ENCODE measurements at regions not wholly inside any gene's neighbourhood (a gene's known extent, or its start where the extent isn't known, plus 50 kb on each side); places are given as distances from the start of the nearest gene placed in this dataset.
"Not testable (repeated sequence)": the region's sequence is repeated elsewhere in the genome, so short reads cannot be mapped to it uniquely, and the experiment has no call there.

DNA sequence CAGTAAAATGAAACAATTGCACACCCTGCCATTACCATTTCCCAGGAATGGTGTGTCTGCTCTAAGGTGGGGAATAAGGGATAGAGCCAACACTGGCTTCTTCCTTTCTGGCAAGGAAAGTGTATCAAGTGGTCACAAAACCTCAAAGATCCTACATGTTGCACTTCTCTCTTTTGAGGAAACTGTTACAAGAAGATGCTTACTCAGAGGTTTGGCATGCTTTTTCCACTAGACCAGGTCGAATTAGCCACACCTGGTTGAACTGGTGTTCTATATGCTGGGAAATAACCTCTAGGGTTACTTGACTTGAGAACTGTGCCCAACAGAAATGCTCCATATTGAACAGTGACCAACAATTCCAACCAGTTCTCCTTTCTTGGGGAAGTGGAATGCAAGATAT is 102.9 kb downstream of the LRRN1 start:
- H3K27me3 ChIP-seq (ENCODE audit: control insufficient read depth, insufficient read depth, low read length): no peaks in the 10 kb centered on the region
- no peak for DNase-seq

DNA sequence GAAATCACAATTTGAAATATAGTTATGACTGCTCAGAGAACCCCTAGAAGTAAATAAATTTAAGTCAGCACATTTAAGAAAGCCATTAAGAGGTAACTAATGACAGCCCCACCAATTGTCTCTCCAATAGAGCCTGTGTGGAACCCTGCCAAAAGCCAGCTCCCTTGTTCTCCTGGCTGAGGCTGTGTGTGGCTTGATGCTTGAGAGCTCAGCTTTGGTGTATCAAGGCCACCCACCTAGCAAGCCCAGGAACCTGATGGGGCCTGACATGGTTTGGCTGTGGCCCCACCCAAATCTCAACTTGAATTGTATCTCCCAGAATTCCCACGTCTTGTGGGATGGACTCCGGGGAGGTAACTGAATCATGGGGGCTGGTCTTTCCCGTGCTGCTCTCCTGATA is 106.9 kb downstream of the LRRN1 start:
- no peak overlapping the region for H3K4me3 ChIP-seq (ENCODE audit: insufficient read depth, low read depth, low read length)
- H3K36me3 ChIP-seq (replicated peaks; ENCODE audit: control insufficient read depth, insufficient read depth, low read length): no peaks in the 10 kb centered on the region
- H3K27me3 ChIP-seq (ENCODE audit: control insufficient read depth, insufficient read depth, low read length): no peaks in the 10 kb centered on the region
- no peak for DNase-seq

More for the DNA sequence above, 102.9 kb downstream of the LRRN1 start:
- Histone ChIP-seq H3K4me3 (ENCODE audit: insufficient read depth, low read depth, low read length) (no peak overlapping the region), H3K36me3 (replicated peaks; ENCODE audit: control insufficient read depth, insufficient read depth, low read length) (no peaks in the 10 kb centered on the region)

DNA sequence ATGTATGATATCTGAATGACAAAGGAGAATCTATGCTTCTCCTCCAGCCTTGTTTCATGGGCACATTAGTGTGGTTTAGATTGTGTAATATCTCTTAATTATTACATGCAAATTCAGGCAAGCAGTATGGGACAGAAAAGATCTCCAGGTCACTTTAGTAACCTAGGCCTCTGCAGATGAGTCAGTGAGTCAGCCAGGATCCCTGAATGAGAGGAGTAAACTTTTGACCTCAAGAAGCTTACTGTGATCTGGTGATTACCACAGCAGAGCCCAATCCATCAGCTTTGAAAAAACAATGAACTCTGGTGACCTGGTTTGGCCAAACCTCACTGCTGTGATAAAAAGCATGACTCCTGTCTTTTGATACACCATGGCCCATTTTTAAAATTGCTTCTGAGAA is 107.8 kb downstream of the LRRN1 start:
- Histone ChIP-seq H3K4me3 (ENCODE audit: insufficient read depth, low read depth, low read length) (no peak overlapping the region), H3K27me3 (ENCODE audit: control insufficient read depth, insufficient read depth, low read length) (no peaks in the 10 kb centered on the region)

DNA sequence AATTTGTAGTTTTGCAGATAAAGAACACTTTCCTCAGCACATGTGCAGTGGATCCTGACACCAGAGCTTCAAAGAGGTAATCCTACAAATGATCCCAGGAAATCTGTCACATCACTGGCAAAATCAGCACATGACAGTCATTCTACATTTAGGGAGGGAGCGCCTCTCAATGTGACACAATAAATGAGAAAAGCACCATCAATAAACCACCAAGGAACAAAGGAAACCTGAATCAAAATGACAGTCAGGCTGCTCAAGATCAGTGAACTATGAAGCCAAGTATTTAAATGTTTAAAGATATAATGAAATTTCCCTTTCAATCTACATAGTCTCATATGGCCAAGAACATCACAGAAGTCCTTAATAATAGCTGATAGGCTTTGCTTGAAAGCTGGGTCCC is 119.5 kb downstream of the LRRN1 start:
- Histone ChIP-seq H3K4me3 (ENCODE audit: insufficient read depth, low read depth, low read length) (no peak overlapping the region), H3K27me3 (ENCODE audit: control insufficient read depth, insufficient read depth, low read length) (no peaks in the 10 kb centered on the region), H3K36me3 (replicated peaks; ENCODE audit: control insufficient read depth, insufficient read depth, low read length) (no peaks in the 10 kb centered on the region)
- no peak for DNase-seq

More for the DNA sequence above, 107.8 kb downstream of the LRRN1 start:
- no peaks in the 10 kb centered on the region for H3K36me3 ChIP-seq (replicated peaks; ENCODE audit: control insufficient read depth, insufficient read depth, low read length)
- no peak for DNase-seq

DNA sequence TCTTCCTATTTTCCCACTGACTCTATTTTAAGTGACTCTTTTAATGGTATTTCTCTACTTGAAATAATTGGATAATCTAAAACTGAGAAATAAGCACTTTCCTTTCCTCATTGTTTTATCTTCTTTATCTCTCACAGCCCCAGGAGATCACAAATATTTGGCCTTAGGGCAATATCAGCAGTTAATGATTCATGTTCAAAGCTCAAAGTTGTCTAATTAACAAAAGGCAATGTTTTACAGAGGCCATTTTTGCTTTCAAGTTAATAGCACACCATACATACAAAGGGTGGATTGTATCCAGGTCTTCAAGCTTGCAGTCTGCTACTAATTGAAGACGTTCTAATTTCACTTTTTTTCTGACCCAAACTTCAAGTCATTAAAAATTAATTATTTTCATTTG is 120.1 kb downstream of the LRRN1 start:
- no peak for DNase-seq
- Histone ChIP-seq H3K27me3 (ENCODE audit: control insufficient read depth, insufficient read depth, low read length) (no peaks in the 10 kb centered on the region), H3K36me3 (replicated peaks; ENCODE audit: control insufficient read depth, insufficient read depth, low read length) (no peaks in the 10 kb centered on the region), H3K4me3 (ENCODE audit: insufficient read depth, low read depth, low read length) (no peak overlapping the region)

DNA sequence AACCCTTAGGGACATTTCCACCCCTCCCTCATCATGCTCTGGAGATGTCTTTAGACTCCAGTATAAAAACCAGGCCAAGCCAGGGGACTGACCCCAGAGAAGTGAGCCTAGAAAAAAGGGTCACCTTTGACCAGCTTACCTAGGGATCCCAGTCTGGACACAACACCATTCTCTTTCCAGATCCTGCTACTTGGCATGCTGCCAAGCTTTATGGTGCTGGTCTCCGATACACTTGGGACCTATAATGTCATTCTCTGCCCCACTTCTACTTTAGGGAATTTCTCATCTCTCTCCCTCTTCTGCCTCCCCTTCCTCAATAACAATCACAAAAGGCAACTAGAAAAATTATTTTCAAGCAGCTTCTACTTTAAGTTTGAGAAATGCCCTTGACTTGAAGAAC is 124.4 kb downstream of the LRRN1 start:
- H3K36me3 ChIP-seq (replicated peaks; ENCODE audit: control insufficient read depth, insufficient read depth, low read length): no peaks in the 10 kb centered on the region
- no peak for DNase-seq
- H3K27me3 ChIP-seq (ENCODE audit: control insufficient read depth, insufficient read depth, low read length): no peaks in the 10 kb centered on the region
- no peak overlapping the region for H3K4me3 ChIP-seq (ENCODE audit: insufficient read depth, low read depth, low read length)

DNA sequence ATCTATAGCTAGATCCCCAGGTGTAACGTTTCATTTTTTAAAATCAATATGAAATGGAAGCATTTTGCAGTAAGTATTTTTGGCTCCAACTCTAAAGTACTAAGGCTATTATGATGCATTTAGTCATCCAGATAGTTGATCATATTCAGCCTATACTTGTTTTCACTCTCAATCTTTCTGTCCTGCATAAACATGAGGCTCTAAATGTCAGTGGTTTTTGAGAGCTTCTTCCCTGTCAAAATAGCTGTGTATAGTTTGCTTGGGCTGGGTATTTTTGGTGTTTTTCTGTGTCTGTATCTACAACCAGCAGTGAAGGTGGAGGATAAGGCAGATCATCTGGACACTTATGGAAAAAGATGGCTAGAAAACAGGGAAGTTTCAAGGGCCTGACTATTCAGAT is 128.0 kb downstream of the LRRN1 start:
- DNase-seq: no peak
- no peaks in the 10 kb centered on the region for H3K27me3 ChIP-seq (ENCODE audit: control insufficient read depth, insufficient read depth, low read length)
- no peaks in the 10 kb centered on the region for H3K36me3 ChIP-seq (replicated peaks; ENCODE audit: control insufficient read depth, insufficient read depth, low read length)
- H3K4me3 ChIP-seq (ENCODE audit: insufficient read depth, low read depth, low read length): no peak overlapping the region

DNA sequence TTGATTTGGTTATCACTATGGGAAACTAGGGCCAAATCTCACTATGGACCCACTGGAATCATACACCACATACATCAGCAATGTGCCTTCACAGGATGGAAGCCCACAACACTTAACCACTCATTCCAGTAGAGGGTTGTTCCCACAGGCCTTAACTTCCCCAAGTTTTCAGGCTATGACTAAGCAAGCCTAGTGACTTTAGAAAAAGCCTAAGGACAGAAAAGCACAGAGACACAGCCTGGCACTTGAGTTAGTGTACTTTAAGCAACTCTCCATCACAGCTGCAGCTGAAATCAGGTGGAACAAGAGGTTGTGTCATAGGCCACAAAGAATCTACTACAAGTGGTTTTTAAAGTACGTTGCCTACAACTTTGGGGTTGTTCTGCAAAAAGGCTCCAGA is 128.7 kb downstream of the LRRN1 start:
- Histone ChIP-seq H3K27me3 (ENCODE audit: control insufficient read depth, insufficient read depth, low read length) (no peaks in the 10 kb centered on the region), H3K36me3 (replicated peaks; ENCODE audit: control insufficient read depth, insufficient read depth, low read length) (no peaks in the 10 kb centered on the region), H3K4me3 (ENCODE audit: insufficient read depth, low read depth, low read length) (no peak overlapping the region)
- DNase-seq: no peak

DNA sequence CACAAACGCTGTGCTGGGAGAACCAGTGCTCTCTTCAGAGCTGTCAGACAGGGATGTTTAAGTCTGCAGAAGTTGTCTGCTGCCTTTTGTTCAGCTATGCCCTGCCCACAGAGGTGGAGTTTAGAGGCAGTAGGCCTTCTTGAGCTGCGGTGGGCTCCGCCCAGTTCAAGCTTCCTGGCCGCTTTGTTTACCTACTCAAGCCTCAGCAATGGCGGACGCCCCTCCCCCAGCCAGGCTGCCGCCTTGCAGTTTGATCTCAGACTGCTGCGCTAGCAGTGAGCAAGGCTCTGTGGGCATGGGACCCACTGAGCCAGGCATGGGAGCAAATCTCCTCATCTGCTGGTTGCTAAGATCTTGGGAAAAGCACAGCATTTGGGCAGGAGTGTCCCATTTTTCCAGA is 142.1 kb downstream of the LRRN1 start:
- not testable (repeated sequence) for H3K27me3 ChIP-seq (ENCODE audit: control insufficient read depth, insufficient read depth, low read length); DNase-seq; H3K4me3 ChIP-seq (ENCODE audit: insufficient read depth, low read depth, low read length); H3K36me3 ChIP-seq (replicated peaks; ENCODE audit: control insufficient read depth, insufficient read depth, low read length)

DNA sequence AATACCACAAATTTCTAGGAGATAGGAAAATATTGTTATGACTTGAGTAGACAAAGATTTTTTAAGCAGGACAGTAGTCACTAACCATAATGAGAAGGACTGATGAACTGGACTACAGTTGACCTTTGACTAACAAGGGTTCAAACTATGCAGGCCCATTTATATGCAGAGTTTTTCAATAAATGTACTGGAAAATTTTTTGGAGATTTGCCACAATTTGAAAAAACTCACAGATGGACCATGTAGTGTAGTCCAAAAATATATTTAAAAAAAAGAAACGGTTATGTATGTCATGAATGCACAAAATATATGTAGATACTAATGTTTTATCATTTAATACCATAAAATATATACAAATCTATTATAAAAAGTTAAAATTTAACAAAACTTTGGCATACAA is 151.8 kb downstream of the LRRN1 start:
- DNase-seq: no peak
- Histone ChIP-seq H3K36me3 (replicated peaks; ENCODE audit: control insufficient read depth, insufficient read depth, low read length) (no peaks in the 10 kb centered on the region), H3K4me3 (ENCODE audit: insufficient read depth, low read depth, low read length) (no peak overlapping the region), H3K27me3 (ENCODE audit: control insufficient read depth, insufficient read depth, low read length) (no peaks in the 10 kb centered on the region)

DNA sequence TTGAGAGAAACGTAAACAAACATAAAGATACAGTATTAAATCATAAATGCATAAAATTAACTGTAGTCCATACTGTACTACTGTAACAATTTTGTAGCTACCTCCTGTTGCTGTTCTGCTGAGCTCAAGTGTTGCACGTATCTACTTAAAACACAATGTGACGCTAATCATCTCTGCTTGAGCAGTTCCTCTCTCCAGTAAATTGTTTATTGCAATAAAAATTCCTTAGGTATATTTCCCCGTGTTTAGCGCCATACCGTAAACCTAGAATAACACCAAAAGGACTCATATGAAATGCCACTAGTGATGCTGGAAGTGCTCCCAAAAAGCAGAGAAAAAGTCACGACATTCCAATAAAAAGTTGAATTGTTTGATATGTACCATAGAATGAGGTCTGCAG is 152.3 kb downstream of the LRRN1 start:
- DNase-seq: no peak
- H3K4me3 ChIP-seq (ENCODE audit: insufficient read depth, low read depth, low read length): no peak overlapping the region
- no peaks in the 10 kb centered on the region for H3K27me3 ChIP-seq (ENCODE audit: control insufficient read depth, insufficient read depth, low read length)
- H3K36me3 ChIP-seq (replicated peaks; ENCODE audit: control insufficient read depth, insufficient read depth, low read length): no peaks in the 10 kb centered on the region

DNA sequence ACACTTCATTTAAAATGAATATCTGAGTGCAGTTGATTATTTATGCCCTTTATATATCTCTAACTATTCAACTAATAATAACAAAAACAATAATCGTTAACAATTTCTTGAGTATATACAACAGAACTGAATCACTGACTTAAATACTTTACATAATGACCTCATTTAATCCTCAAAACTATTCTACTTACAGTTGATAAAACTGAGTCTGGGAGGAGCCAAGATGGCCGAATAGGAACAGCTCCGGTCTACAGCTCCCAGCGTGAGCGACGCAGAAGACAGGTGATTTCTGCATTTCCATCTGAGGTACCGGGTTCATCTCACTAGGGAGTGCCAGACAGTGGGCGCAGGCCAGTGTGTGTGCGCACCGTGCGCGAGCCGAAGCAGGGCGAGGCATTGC is 163.6 kb downstream of the LRRN1 start:
- not testable (repeated sequence) for H3K36me3 ChIP-seq (replicated peaks; ENCODE audit: control insufficient read depth, insufficient read depth, low read length); H3K4me3 ChIP-seq (ENCODE audit: insufficient read depth, low read depth, low read length); H3K27me3 ChIP-seq (ENCODE audit: control insufficient read depth, insufficient read depth, low read length); DNase-seq

DNA sequence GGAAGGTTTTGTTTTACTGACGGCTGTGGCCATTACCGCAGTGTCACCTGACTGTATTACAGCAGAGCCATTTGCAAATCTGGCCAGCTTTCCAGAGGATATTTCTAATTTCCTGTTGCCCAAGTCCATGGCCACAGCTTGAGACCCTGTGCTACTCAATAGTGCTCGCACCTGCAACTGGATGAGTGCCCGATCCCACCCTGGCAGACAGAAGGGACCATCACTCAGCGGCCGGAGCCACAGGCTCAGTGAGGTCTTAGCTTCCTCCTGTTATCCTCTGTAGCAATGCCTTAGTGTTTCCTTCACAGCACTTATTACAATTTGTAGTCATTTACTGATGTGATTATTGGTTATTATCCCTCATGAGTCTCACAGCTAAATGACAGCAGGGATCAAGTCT is 184.8 kb downstream of the LRRN1 start:
- H3K4me3 ChIP-seq (ENCODE audit: insufficient read depth, low read depth, low read length): no peak overlapping the region
- no peak for DNase-seq
- H3K36me3 ChIP-seq (replicated peaks; ENCODE audit: control insufficient read depth, insufficient read depth, low read length): no peaks in the 10 kb centered on the region
- no peaks in the 10 kb centered on the region for H3K27me3 ChIP-seq (ENCODE audit: control insufficient read depth, insufficient read depth, low read length)

DNA sequence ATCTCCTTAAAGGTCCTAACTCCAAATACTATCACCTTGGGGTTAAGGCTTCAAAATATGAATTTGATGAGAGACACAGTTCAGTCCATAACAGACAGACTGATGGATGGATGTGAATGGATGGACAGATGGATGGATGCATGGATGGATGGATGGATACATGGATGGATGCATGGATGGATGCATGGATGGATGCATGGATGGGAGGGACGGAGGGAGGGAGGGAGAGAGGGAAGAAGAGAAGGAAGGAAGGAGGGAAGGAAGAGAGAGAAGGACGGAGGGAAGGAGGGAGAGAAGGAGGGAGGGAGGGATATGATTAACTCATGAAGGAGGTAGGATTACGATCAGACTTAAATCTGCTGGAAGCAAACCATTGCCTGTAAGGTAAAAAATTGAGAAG is 192.4 kb downstream of the LRRN1 start:
- Histone ChIP-seq H3K27me3 (ENCODE audit: control insufficient read depth, insufficient read depth, low read length) (no peaks in the 10 kb centered on the region), H3K36me3 (replicated peaks; ENCODE audit: control insufficient read depth, insufficient read depth, low read length) (no peaks in the 10 kb centered on the region), H3K4me3 (ENCODE audit: insufficient read depth, low read depth, low read length) (no peak overlapping the region)
- DNase-seq: no peak

DNA sequence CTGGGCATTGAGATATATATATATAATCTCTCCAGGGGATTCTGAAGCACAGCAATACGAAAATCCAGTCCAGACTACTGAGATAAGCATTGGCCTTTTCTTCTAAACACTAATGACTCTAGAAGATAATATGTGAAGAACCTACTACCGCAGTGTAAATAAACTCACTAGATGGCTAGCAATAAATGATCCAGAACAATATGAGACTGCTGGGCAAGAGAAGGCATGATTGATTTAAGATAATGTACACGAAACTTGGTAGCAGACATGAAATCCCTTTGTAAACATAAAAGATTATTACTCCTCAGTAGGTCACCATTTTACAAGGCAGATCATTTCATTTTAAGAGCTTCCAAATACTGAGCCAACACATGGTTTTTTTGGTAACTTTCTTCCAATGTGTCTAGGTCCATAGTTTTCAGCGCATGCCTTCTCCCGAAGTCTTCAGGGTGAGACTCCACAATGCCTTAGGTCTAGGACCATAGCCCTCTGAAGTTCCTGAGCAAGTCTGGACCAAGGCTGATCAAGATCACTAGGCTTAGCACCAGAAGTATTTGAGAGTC is 193.2 kb downstream of the LRRN1 start:
- no peaks in the 10 kb centered on the region for H3K27me3 ChIP-seq (ENCODE audit: control insufficient read depth, insufficient read depth, low read length)
- H3K36me3 ChIP-seq (replicated peaks; ENCODE audit: control insufficient read depth, insufficient read depth, low read length): no peaks in the 10 kb centered on the region
- no peak for DNase-seq
- no peak overlapping the region for H3K4me3 ChIP-seq (ENCODE audit: insufficient read depth, low read depth, low read length)
